A549 (cell line): ENCODE measurements at regions not wholly inside any gene's neighbourhood (a gene's known extent, or its start where the extent isn't known, plus 50 kb on each side); places are given as distances from the start of the nearest gene placed in this dataset.

ENCODE experiments used
- ATAC-seq, 2 experiments: fragments of 200-7000 bp in 1 of 2; fragments of >200 bp in 1 of 2; cut with Nextera tagmentation in 1 of 2; cut with Tn5 transposase in 1 of 2; 3 replicates each; pipeline versions ENCODE4 v1.8.0 to v1.9.1; 2018 to 2020; ENCODE audit warnings: mild to moderate bottlenecking in 1 of 2, moderate library complexity in 1 of 2
- CTCF ChIA-PET: fragments of 300-600 bp; sonication (Branson Sonifier 250); formaldehyde crosslinking; extraction: SDS; loops from one replicate; lab custom pipeline; 2021; ENCODE audit warnings: antibody characterized with exemption, inconsistent platforms; lab: Yijun Ruan, JAX
- POLR2A ChIA-PET: fragments of 350-600 bp; formaldehyde crosslinking; extraction: SDS; loops from one replicate; lab custom pipeline; 2021; ENCODE audit warnings: antibody characterized with exemption, inconsistent platforms; lab: Yijun Ruan, JAX
- DNase-seq, 2 experiments: peaks; one replicate each; pipeline versions ENCODE4 v3.0.0 to v3.0.0-alpha.2; 2011 to 2016; ENCODE audit warnings: low read depth in 1 of 2, low spot score in 1 of 2
- FAIRE-seq: peaks from 2 replicates; lab custom pipeline; 2011; peaks lifted over from hg19 to GRCh38; lab: Jason Lieb, UNC
- H3K27ac ChIP-seq, 2 experiments: fragments of >200 bp; sonication (Bioruptor Twin); formaldehyde crosslinking; 3 replicates each; pipeline ENCODE4 v1.5.1; 2016 to 2017
- H3K4me1 ChIP-seq: fragments of >200 bp; sonication (Bioruptor Twin); formaldehyde crosslinking; 3 replicates; pipeline ENCODE4 v1.6.1; 2016
- H3K4me2 ChIP-seq: fragments of >200 bp; sonication (Bioruptor Twin); formaldehyde crosslinking; 3 replicates; pipeline ENCODE4 v1.6.1; 2016
- H3K4me3 ChIP-seq: fragments of >200 bp; sonication (Bioruptor Twin); formaldehyde crosslinking; 3 replicates; pipeline ENCODE4 v1.5.1; 2016
- H3K9me3 ChIP-seq: fragments of >200 bp; sonication (Bioruptor Twin); formaldehyde crosslinking; 3 replicates; pipeline ENCODE4 v1.6.1; 2016
- BHLHE40 ChIP-seq: IDR thresholded peaks from 2 replicates; pipeline ENCODE4 v1.6.1; 2012; ENCODE audit warnings: low read depth, low read length, inconsistent platforms
- CEBPB ChIP-seq, 2 experiments: fragments of >200 bp in 1 of 2; sonication (Bioruptor Twin) in 1 of 2; formaldehyde crosslinking in 1 of 2; IDR thresholded peaks; 2 replicates each; pipeline ENCODE4 v1.6.1; 2012 to 2016
- CHD2 ChIP-seq: fragments of 150-350 bp; IDR thresholded peaks from 2 replicates; pipeline ENCODE4 v1.6.1; 2014; ENCODE audit warnings: low read length; ENCODE audit not compliant: partially characterized antibody
- CHD4 ChIP-seq: fragments of 200-600 bp; sonication (generic); IDR thresholded peaks from 2 replicates; pipeline ENCODE4 v1.6.1; 2016; ENCODE audit warnings: antibody characterized with exemption, mild to moderate bottlenecking, borderline replicate concordance
- CTCF ChIP-seq: fragments of >200 bp; sonication (Bioruptor Twin); formaldehyde crosslinking; IDR thresholded peaks from 3 replicates; pipeline ENCODE4 v1.5.1; 2016
- EHMT2 ChIP-seq: fragments of 200-600 bp; sonication (generic); IDR thresholded peaks from 2 replicates; pipeline ENCODE4 v1.6.1; 2016; ENCODE audit warnings: antibody characterized with exemption, low read depth, mild to moderate bottlenecking, moderate library complexity
- EP300 ChIP-seq, 2 experiments: fragments of >200 bp; sonication (Bioruptor Twin); formaldehyde crosslinking; IDR thresholded peaks; 2 replicates in 1 of 2; 3 replicates in 1 of 2; pipeline ENCODE4 v1.6.1; 2016 to 2017
- ESRRA ChIP-seq: fragments of 150-350 bp; IDR thresholded peaks from 2 replicates; pipeline ENCODE4 v1.6.1; 2014; ENCODE audit warnings: mild to moderate bottlenecking, low read length, borderline replicate concordance
- FOSB ChIP-seq: fragments of 250-450 bp; sonication (Bioruptor Pico); IDR thresholded peaks from 2 replicates; pipeline ENCODE4 v1.5.0; 2020; ENCODE audit warnings: mild to moderate bottlenecking, moderate library complexity
- FOSL2 ChIP-seq, 2 experiments: fragments of 450-650 bp in 1 of 2; fragments of >200 bp in 1 of 2; sonication (Bioruptor Twin) in 1 of 2; formaldehyde crosslinking; IDR thresholded peaks; 2 replicates each; pipeline versions ENCODE4 v1.5.0 to v1.6.1; 2016 to 2020; ENCODE audit warnings: mild to moderate bottlenecking in 1 of 2, moderate library complexity in 1 of 2
- FOXS1 ChIP-seq: fragments of 250-450 bp; sonication (Bioruptor Pico); IDR thresholded peaks from 2 replicates; pipeline ENCODE4 v1.5.0; 2020; ENCODE audit warnings: mild to moderate bottlenecking, moderate library complexity
- HDAC2 ChIP-seq: fragments of 200-600 bp; sonication (generic); IDR thresholded peaks from 2 replicates; pipeline ENCODE4 v1.6.1; 2016
- HES2 ChIP-seq: fragments of >200 bp; sonication (Bioruptor Twin); formaldehyde crosslinking; IDR thresholded peaks from 2 replicates; pipeline ENCODE4 v1.6.1; 2016
- HOXA7 ChIP-seq: fragments of 250-450 bp; sonication (Bioruptor Pico); IDR thresholded peaks from 2 replicates; pipeline ENCODE4 v1.5.0; 2020; ENCODE audit warnings: mild to moderate bottlenecking, moderate library complexity
- JUNB ChIP-seq: fragments of >200 bp; sonication (Bioruptor Twin); formaldehyde crosslinking; IDR thresholded peaks from 2 replicates; pipeline ENCODE4 v1.6.1; 2016
- MAFK ChIP-seq: fragments of 450-650 bp; IDR thresholded peaks from 2 replicates; pipeline ENCODE4 v1.6.1; 2014; ENCODE audit not compliant: partially characterized antibody
- NPAS2 ChIP-seq: fragments of 250-450 bp; sonication (Bioruptor Pico); IDR thresholded peaks from 2 replicates; pipeline ENCODE4 v1.8.0; 2022; ENCODE audit warnings: mild to moderate bottlenecking, moderate library complexity, borderline replicate concordance
- PBX3 ChIP-seq: IDR thresholded peaks from 2 replicates; pipeline ENCODE4 v1.6.1; 2012
- PHF8 ChIP-seq: fragments of 200-600 bp; sonication (generic); IDR thresholded peaks from 2 replicates; pipeline ENCODE4 v1.6.1; 2016; ENCODE audit warnings: low read depth, mild to moderate bottlenecking, antibody characterized with exemption, moderate library complexity, borderline replicate concordance
- POLR2AphosphoS2 ChIP-seq: conservative IDR thresholded peaks from 2 replicates; pipeline ENCODE4 v1.6.1; 2012; ENCODE audit warnings: low read length, improper control_type of control experiment, inconsistent platforms
- RCOR1 ChIP-seq: fragments of 150-350 bp; IDR thresholded peaks from 2 replicates; pipeline ENCODE4 v1.6.1; 2014; ENCODE audit warnings: antibody characterized with exemption, low read length, low read depth
- RFX5 ChIP-seq: fragments of 450-650 bp; IDR thresholded peaks from 2 replicates; pipeline ENCODE4 v1.7.1; 2014; ENCODE audit warnings: antibody characterized with exemption, mild to moderate bottlenecking, moderate library complexity
- SREBF2 ChIP-seq: fragments of 450-650 bp; IDR thresholded peaks from 2 replicates; pipeline ENCODE4 v1.6.1; 2014; ENCODE audit warnings: mild to moderate bottlenecking, moderate library complexity
- TP53 ChIP-seq: fragments of 250-450 bp; sonication (Bioruptor Pico); IDR thresholded peaks from 2 replicates; pipeline ENCODE4 v1.5.0; 2021; ENCODE audit warnings: mild to moderate bottlenecking, moderate library complexity
- ZFP36 ChIP-seq: fragments of 450-650 bp; IDR thresholded peaks from 2 replicates; pipeline ENCODE4 v1.6.1; 2014; ENCODE audit warnings: borderline replicate concordance; ENCODE audit not compliant: partially characterized antibody
- WGBS: methylation state at CpG from one replicate; pipeline ENCODE4 v1.1.6; 2017; ENCODE audit errors: missing lambda C conversion rate; 5-methylcytosine and 5-hydroxymethylcytosine counted together
- TF ChIP-seq, protein P1 (sequence below): fragments of 250-450 bp; sonication (Bioruptor Pico); IDR thresholded peaks from 2 replicates; pipeline ENCODE4 v1.5.0; 2020; ENCODE audit warnings: low read depth, mild to moderate bottlenecking, moderate library complexity
- TF ChIP-seq, protein P2 (sequence below): IDR thresholded peaks from 2 replicates; pipeline ENCODE4 v1.6.1; 2012
- TF ChIP-seq, protein P3 (sequence below): fragments of 150-350 bp; IDR thresholded peaks from 2 replicates; pipeline ENCODE4 v1.6.1; 2014; ENCODE audit warnings: low read depth, mild to moderate bottlenecking, low read length

GRCh38 chr2:144183727-144184126, 336.2 kb downstream of the ZEB2 start:
- WGBS: 94% methylated on average over 9 of the region's 9 CpGs
- no peaks in the 10 kb centered on the region for H3K9me3 ChIP-seq
- ChIA-PET CTCF (no interaction called here), POLR2A (no interaction called here)
- H3K4me2 ChIP-seq: no peak overlapping the region
- FAIRE-seq: no peak
- no peak overlapping the region for H3K27ac ChIP-seq
- TF ChIP-seq CHD4 (no peak), RFX5 (no peak), CEBPB (IDR thresholded peaks at IDR 0.05) (no peak), CHD2 (no peak), HDAC2 (no peak), FOSL2 (IDR thresholded peaks at IDR 0.05) (no peak), FOSL2 (CRISPR knock-in tag; IDR thresholded peaks at IDR 0.05) (no peak), ESRRA (no peak)
- TF ChIP-seq, protein P1, sequence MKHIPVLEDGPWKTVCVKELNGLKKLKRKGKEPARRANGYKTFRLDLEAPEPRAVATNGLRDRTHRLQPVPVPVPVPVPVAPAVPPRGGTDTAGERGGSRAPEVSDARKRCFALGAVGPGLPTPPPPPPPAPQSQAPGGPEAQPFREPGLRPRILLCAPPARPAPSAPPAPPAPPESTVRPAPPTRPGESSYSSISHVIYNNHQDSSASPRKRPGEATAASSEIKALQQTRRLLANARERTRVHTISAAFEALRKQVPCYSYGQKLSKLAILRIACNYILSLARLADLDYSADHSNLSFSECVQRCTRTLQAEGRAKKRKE: no peak
- H3K4me3 ChIP-seq: no peak overlapping the region
- no peak for ATAC-seq
- no peaks in the 10 kb centered on the region for H3K4me1 ChIP-seq
- no peak for DNase-seq

DNA sequence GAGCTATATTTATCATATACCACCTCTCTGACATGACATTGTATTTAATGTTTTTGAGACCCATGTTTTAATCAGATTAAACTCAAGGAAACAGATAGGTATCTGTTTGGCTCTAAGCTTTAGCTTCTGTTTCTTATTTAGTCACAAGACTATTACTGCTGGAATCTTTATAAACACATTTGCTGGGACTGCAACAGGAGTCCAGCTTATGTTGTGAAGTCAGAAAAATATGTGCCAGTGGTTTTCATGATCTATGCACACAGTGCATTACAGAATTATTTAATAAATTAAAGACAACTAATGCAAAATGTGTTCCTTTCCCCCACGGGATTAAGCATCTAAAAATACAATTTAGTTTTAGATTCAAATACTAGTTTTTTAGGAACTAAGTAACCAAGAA, 338.9 kb downstream of the ZEB2 start:
- H3K27ac ChIP-seq: no peak overlapping the region
- no peaks in the 10 kb centered on the region for H3K9me3 ChIP-seq
- no peak for ATAC-seq
- 71% methylated on average over 1 of the region's 1 CpG for WGBS
- CTCF ChIA-PET: interaction anchor here (1.1 to 1.4 kb wide), 2 partner anchors 8 to 1572 kb away, joined by 3 to 4 read pairs; no protein-coding TSS in a partner anchor
- POLR2A ChIA-PET: no interaction called here
- FAIRE-seq: no peak
- H3K4me2 ChIP-seq: no peak overlapping the region
- H3K4me3 ChIP-seq: no peak overlapping the region
- TF ChIP-seq MAFK: no peak
- no peak for TF ChIP-seq EHMT2
- no peak for TF ChIP-seq TP53 (CRISPR knock-in tag)
- TF ChIP-seq, protein P1: no peak
- TF ChIP-seq, protein P2, sequence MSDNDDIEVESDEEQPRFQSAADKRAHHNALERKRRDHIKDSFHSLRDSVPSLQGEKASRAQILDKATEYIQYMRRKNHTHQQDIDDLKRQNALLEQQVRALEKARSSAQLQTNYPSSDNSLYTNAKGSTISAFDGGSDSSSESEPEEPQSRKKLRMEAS: no peak
- no peak for TF ChIP-seq SREBF2
- TF ChIP-seq, protein P3, sequence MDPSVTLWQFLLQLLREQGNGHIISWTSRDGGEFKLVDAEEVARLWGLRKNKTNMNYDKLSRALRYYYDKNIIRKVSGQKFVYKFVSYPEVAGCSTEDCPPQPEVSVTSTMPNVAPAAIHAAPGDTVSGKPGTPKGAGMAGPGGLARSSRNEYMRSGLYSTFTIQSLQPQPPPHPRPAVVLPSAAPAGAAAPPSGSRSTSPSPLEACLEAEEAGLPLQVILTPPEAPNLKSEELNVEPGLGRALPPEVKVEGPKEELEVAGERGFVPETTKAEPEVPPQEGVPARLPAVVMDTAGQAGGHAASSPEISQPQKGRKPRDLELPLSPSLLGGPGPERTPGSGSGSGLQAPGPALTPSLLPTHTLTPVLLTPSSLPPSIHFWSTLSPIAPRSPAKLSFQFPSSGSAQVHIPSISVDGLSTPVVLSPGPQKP: no peak
- TF ChIP-seq RFX5: no peak
- no peak for DNase-seq
- H3K4me1 ChIP-seq: no peaks in the 10 kb centered on the region

GRCh38 chr2:144180131-144180530, 339.8 kb downstream of the ZEB2 start:
- Histone ChIP-seq H3K4me1 (no peaks in the 10 kb centered on the region), H3K9me3 (no peaks in the 10 kb centered on the region), H3K4me3 (no peak overlapping the region), H3K4me2 (no peak overlapping the region), H3K27ac (no peak overlapping the region)
- TF ChIP-seq TP53 (CRISPR knock-in tag) (no peak), BHLHE40 (no peak), PBX3 (no peak), JUNB (no peak), FOSB (CRISPR knock-in tag) (no peak), PHF8 (no peak), FOXS1 (CRISPR knock-in tag) (no peak), RFX5 (no peak), RCOR1 (no peak), CTCF (no peak), HOXA7 (CRISPR knock-in tag) (no peak), EHMT2 (no peak), HES2 (no peak), NPAS2 (CRISPR knock-in tag) (no peak), ZFP36 (no peak), POLR2AphosphoS2 (no peak), CHD4 (no peak), ESRRA (no peak), EP300 (IDR thresholded peaks at IDR 0.05) (no peak)
- FAIRE-seq: no peak
- DNase-seq: no peak
- CTCF ChIA-PET: interaction anchor here (1.4 kb wide), 1 partner anchor 1573 kb away, joined by 4 read pairs; no protein-coding TSS in a partner anchor
- POLR2A ChIA-PET: no interaction called here
- 87% methylated on average over 3 of the region's 3 CpGs for WGBS
- ATAC-seq: no peak
